Sigmoid colon (tissue), 4 donors: ENCODE measurements at regions not wholly inside any gene's neighbourhood (a gene's known extent, or its start where the extent isn't known, plus 50 kb on each side); places are given as distances from the start of the nearest gene placed in this dataset.

Source experiments
- CTCF ChIP-seq, 4 experiments: fragments of 450-650 bp in 3 of 4; fragments of 200-600 bp in 1 of 4; IDR thresholded peaks; one replicate each; pipeline ENCODE4 v1.5.1; 2016 to 2019; ENCODE audit warnings: antibody characterized with exemption in 4 of 4, mild to moderate bottlenecking in 3 of 4, moderate library complexity in 2 of 4
- POLR2A ChIP-seq, 2 donors: fragments of 450-650 bp; IDR thresholded peaks; one replicate each; pipeline ENCODE4 v1.6.1; 2016; ENCODE audit warnings: antibody characterized with exemption in 2 of 2, mild to moderate bottlenecking in 2 of 2, moderate library complexity in 2 of 2
- POLR2AphosphoS5 ChIP-seq, 4 donors: sonication (generic); formaldehyde crosslinking; IDR thresholded peaks; one replicate each; pipeline ENCODE4 v1.6.1; 2017; ENCODE audit warnings: antibody characterized with exemption in 4 of 4

GRCh38 chr5:112549605-112550166 lies 130.6 kb upstream of the EPB41L4A start:
- TF ChIP-seq CTCF (IDR thresholded peaks at IDR 0.05): no peak
- no peak for TF ChIP-seq POLR2AphosphoS5 (IDR thresholded peaks at IDR 0.05)
- TF ChIP-seq POLR2A (IDR thresholded peaks at IDR 0.05): no peak
